NCI-H524 (cell line): ENCODE measurements at regions not wholly inside any gene's neighbourhood (a gene's known extent, or its start where the extent isn't known, plus 50 kb on each side); places are given as distances from the start of the nearest gene placed in this dataset.

Experiments used
- DNase-seq, 2 experiments: peaks; one replicate each; lab custom pipeline; 2025; lab: John Stamatoyannopoulos, UW

DNA sequence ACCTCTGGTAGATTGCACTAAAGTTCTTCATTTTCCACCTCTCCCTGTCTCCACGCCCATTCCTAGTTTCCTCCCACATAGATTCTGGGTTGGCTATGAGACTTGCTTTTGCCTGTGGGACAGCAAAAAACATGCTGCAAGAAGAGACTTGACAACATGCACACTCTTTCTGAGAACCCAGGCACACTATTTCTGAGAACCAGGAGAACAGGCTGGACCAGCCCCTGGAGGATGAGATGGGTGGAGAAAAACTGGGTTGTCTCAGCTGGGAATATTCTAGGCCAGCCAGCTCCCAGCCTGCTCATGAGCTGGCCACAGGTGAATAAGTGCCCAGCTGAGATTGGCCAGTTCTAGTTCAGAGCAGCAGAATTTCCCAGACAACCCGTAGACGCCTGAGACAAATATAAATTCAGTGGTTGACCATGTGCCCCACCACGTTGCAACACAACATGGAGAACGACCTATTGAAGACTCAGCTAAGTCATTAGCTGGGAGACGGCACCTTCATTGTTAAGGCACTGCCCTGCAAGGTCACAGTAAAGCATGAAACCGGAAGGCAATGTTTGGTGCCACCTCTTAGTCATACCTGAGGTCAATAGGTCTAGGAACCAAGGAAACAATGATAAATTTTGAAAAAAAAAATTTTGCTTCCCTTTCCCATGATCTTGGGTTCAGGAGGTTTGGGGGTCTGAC is 92.7 kb upstream of the AKR1E2 start:
- DNase-seq = no peak

DNA sequence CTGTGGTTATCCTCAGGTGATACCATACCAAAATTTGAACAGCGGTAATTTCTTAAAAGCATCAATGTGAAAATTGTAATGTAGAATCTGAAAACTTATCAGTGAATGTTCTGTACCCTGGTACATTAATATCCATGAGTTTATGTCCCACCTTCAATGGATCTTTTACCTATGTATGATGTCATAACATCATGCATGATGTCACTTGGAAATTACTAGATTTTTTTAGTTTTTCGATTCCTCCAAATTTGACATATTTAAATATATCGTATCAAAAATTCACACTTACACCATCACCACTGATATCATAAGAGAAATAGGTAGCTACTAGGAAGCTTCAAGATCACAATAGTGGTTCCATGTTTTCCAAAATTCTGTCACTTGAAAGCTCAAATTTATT is 95.0 kb upstream of the AKR1E2 start:
- DNase-seq = no peak

DNA sequence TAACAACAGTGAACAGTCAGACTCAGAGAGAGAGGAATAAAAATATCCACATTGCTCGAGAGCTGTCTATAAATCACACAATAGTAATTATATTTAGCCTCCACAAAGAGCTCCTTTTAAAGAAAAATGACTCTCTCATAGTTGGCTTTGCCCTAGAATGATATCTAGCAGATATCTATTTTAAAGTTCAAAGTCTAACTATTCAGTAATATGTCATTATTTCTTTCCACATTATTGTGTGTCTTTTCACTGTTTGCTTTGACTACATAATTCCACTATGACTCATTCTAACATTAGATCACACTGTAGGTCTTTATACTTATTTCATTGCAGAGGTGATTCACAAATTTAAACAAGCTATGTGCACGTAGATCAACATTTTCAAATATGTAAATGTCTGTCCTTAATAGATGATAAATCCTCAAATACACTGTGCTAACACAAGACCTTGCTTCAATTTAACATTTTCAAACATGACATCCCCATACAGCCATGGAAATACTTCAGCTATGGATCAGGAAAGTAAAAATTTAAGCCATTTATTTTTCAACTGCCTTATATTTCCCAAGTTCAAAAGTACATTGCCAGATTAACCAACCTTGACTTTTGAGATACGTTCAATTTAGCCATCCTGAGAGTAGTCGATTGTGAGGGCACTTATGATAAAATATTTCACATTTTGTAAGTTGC is 99.9 kb upstream of the AKR1E2 start:
- DNase-seq = no peak

DNA sequence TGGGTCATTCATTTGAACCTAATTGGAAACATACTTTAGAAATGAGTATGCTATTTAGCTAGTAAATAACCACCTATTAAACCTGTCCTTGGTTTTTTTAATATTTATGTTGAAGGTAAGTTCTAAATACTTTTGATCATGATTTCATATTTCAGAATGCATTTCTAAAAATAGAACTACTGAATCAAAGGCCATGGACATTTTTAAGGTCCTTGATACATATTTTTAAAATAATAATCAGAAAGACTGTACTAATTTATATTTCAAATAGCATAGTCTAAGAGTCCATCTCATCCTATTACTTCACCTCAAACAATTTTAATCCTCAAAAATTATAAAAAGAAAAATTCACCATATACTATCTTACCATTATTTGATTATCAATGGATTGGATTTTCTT is 102.1 kb upstream of the AKR1E2 start:
- no peak for DNase-seq

DNA sequence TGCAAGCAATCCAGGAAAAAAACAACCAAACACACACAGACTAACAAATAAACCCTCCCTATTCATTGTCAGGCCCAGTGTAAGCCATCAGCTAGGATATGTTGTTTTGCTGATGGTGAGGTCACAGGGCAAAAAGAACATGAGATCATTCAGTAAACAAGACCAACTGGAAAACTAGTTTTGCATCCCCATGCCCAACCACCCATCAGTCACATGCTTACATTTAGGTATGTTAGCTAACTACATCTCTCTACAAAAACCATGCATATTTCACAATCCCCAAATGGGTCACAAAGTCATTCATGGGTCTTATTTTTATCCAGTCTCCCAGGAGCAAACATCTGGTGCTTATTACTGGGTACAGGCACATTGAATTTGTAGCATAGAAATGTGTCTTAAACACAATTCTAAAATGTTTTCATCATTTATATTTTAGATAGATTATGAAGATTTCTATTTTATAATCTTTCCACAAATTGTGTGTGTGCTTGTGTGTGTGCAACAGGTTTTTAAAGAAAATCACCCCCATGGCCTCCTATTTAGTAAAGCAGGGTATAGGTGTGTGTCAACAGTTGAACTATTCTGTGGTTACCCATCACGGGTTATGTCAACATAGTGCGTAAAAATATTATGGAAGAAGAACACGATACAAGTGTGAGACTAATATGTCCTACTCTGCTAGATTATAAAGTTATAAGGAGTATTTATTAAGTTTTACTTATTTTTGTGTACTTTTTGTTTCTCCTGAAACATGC is 103.8 kb upstream of the AKR1E2 start:
- no peak for DNase-seq

DNA sequence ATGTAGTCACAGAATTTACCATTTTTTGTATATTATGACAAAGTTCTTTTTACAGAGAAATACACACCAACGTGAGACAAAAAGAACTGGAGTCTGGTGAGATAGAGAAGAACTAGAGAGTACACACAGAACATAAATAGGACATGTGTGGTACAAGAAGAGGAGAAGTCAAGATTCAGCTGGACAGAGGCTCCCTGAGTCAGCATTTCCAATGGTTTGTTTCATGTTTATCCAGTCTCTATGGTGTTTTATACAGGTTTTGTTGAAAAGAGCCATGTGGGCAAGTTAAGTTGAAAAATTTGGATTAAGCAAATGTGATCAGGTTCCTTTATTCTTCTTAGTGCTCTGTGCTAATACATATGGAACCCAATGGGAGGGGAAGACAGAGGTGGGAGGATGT is 105.5 kb upstream of the AKR1E2 start:
- no peak for DNase-seq

DNA sequence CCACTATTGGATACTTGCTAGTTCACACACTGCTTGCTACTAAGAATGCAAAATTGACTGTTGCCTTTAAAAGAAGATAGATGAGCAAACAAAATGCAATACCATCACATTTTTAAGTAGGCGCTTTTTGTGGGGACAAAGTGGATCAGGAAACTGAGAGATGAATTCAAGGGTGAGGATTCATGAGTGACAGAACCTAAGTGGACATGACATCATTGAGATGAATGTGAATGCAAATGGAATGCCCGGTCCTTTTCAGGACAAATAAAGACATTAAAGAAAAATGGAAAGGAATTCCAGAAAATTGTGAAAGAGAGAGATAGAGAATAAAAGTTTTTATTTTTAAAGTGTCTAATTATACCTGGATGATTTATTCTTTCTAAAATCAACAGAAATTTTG is 106.3 kb upstream of the AKR1E2 start:
- no peak for DNase-seq

DNA sequence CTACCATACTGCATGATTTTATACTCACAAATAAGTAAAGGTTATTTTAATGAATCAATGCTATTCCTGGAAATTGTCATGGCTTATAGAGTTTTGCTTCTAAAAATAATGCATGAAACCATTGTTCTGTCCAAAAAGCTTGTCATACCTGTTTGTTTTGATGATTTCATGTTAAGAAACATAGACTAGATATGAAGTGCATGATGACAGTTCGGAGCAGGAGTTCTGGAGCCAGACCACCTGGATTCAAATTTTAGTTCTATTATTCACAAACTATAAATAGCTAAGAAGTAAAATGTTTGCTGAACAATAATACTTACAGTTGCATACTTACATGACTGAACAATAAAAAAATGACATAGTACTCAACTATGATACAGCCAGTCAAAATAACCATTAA is 107.0 kb upstream of the AKR1E2 start:
- DNase-seq = no peak

DNA sequence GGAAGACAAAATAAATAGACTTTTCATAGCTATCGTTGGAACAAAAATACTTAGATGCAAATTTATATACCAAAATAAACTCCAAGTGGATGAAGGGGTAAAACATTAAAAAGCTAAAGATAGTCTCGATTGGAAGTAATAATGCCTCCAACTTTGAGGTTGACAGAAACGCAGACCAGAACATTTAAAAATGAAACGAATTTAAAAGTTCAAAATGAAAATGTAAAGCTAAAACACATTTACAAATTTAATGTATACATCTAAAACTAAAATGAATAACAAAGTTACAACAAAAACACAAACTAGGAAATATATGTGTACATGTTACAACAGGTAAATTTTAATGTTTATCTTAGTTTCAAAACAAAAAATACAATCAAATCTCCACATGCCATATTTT is 107.5 kb upstream of the AKR1E2 start:
- DNase-seq = no peak

DNA sequence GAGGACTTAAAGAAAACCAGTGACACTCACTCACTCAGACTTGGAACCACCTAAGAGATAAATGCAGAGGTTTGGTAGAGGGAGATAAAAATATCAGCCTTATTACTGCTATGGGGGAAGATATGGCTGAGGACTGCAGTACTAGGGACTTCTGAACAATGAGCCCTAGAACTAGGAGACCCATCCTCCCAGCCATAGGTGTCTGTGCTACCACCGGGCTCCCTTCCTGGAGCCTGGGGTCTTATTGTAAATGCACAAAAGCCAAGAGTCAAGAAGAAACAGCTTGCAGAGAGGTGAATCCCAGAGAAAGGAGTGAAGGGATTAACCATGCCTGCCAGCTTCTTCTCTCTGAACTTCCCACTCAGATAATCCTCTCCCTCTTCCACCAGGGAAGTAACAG is 108.3 kb upstream of the AKR1E2 start:
- no peak for DNase-seq

DNA sequence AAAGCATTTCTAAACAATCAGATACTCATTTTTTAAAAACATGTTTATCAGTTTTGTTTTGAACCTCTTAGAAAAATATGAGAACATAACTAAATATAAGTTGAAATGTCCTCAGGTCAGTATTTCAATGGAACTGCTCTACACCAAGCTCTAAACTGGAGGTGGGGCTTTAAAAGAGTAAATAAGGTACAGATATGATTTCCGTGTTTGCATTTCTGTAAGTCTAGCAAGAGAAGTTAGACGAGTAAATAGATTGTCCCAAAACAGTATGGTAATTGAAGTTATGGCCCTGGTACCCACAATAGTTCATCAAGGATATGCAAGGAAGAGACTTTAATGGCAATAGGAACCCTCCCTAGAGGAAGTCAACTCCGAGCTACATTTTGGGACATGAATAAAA is 115.1 kb upstream of the AKR1E2 start:
- DNase-seq = no peak

DNA sequence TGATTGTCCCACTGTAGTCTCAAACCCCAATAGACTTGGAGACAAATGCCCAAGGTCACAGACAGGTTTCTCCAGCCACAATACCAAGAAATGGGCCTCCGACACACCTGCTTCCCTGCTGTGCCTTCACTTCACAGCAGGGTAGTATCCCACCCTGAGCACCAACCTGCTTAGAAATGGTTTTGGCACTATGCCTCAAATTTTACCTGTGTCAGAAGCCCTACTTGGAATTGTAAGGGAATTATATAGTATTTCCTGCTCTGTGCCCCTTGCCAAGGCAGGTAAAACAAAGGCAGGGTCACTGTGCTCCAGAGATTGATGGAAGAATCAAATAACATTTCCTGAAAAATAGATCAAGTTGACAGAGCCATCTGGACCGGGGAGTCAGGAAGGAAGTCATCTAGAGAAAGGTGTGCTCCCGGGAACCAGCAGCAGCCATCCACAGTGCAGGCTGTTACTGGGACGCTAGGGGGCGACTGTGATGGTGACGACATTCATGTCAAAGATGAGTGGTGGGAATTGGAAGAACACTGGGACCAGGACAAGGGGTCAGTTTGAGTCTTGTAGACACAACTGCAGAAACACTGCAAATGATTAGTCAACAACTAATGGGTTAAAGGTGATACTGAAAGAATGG is 117.8 kb upstream of the AKR1E2 start:
- DNase-seq = no peak

DNA sequence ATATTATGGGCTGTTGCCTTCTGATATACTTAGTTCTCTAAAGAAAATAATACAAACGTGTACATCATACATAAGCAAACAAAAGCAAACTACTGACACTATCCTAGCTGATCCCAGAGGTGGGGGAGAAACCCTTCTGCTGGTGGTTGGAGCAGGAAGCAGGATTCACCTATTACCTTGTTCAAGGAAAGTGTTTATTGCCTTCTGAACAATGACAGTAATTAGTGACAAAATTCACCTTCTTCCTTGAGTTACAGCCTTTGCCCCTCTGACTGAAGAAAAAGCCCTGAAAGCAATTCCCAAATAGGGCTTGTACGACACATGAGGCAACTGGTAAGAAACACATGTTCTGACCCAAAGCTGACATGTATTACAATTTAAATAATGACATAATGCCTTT is 118.8 kb upstream of the AKR1E2 start:
- DNase-seq = no peak

DNA sequence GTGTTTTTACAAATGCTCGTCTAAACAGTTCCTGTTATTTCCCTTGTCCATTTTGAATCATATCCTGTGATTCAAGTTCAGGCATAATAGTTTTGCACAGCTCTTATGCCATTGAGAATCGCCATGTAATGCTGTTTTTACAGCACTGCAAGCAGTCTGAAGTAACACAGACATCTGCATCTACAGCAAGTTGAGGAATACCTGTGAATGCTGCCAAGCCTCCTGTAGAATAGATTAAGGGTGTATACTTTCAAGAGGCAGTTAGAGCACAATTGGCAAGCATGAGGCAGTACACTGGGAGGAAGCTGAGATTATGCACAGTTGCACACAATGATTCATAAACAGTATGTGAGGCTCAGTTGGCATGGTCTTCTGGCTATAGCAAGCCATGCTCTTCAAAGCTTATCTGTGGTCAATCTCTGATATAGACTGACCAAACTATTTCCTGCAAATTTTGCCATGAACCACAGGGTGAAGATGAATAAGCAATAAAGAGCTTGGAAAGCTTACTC is 121.9 kb upstream of the AKR1E2 start:
- no peak for DNase-seq

DNA sequence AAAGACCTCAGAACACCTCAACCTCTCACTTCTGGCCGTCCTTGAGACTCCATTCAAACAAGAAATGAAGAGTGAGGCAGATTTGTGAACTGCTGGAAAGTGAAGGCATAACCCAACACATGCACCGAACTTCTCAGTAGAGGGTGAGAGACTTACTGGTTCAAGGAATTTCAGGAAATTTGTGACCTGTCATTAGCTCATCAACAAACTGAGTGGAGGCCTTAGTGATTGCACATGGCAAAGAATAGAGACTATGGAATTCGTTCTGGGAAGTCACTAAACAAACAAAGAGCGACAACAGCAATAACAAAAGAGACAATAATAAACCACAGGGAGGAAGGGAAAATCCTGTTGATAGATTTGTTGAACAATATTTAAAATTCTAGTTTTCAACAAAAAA is 125.0 kb upstream of the AKR1E2 start:
- no peak for DNase-seq

DNA sequence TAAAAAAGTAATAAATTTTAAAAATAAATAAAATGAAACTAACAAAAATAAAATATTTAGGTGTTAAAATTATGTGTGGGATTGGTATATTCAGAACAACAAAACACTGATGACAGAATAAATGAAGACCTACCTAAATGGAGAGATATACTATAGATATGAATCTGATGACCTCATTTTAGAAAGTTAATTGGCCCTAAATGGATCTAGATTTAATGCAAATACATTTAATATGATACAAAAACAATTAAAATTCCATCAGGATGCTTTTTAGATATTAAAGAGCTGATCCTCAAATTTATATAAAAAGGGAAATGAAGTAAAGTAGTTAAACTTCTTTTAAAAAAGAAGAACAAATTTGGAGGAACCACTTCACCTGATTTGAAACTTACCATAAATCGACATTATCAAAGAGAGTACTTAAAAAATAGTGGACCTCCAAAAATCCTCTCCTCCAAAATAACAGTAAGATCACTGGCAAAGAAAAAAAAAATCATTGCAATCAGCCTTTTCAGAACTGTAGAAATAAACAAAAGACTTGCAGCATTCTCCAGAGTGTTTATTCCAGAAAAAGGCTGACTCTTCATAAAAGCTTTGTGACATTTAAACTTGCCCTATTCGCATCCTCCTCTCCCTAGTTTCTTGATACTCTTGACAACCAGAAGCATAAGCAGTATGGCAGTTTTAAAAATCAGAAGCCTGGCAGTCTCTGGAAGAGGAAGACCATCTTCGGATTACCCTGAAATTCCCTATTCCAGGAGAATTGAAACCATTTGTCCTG is 125.9 kb upstream of the AKR1E2 start:
- DNase-seq = no peak

DNA sequence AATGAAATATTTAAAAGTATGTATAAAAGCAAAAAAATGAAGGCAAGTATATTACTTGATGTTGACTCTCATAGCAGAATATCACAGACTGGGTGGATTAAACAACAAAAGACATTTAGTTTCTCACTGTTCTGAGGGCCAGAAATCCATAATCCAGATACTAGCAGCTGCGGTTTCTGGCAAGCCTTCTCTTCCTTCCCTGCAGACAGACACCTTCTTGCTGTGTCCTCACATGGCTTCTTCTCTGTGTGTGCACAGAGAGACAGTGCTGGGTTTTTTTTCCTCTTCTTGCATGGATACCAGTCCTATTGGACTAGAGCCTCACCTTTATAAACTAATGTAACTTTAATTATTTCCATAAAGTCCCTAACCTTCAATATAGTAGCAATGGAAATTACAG is 127.9 kb upstream of the AKR1E2 start:
- DNase-seq = no peak

DNA sequence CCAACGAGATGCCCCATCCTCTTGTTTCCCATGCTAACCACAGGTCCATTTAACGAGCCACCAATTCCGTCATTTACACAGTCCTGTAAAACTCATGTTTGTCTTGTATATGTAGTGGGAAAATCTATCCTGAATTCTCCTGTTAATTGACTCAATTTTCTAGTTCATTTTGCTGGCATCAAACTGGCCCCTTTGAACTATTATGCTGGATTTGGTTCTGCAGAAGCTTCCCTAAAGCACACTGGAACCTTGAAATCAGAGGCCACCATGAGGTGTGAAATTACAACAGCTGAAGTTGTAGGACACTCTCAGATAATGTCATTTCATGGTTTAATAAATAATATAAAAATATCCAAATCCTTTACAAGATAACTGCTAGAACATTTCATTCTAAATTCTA is 129.8 kb upstream of the AKR1E2 start:
- no peak for DNase-seq

DNA sequence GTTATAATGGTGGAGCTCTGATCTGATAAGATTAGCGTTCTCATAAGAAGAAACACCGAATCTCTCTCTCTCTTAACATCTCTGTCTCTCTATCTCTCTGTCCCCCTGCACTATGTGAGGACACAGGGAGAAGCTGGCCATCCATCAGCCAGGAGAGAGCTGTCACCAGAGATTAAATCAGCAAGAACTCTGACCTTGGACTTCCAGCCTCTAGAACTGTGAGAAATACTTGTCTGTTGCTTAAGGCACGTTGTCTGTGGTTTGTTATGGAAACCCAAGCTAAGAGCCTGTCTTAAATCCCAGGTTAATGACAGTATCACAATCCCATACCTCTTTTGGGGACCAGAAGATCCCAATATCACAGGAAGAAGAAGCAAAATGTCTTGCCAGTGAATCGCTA is 132.0 kb upstream of the AKR1E2 start:
- DNase-seq = no peak

DNA sequence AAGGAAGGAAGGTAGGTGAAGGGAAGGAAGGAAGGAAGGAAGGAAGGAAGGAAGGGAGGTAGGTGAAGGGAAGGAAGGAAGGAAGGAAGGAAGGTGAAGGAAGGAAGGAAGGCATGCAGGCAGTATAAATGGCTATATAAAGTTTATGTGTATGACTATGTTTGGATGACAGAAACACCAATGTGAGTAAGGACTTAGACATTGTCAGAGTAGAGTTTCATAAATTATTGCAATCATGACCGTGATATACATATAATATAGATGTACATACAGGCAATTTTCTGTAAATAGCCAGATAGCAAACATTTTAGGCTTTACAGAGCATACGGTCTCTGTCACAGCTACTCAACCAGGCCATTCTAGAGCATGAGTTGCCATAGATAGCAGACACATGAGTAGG is 133.8 kb upstream of the AKR1E2 start:
- DNase-seq = no peak

DNA sequence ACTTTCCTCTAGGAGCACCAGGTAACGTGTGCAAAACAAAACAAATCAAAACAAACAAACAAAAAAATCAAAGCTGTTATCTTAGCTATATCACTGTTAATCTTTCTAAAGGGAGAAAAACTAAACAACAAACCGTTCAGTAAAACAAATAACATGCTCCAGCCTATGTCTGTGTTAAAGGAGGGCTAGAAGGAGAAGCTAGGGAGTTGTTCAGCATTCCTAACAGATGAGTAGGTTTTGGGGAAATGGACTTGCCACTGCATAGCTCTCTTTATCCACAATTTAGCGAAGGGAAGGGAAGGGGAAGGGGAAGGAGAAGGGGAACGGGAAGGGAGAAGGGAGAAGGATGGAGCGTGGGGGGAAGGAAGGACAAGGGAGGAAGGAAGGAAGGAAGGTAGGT is 134.2 kb upstream of the AKR1E2 start:
- no peak for DNase-seq

DNA sequence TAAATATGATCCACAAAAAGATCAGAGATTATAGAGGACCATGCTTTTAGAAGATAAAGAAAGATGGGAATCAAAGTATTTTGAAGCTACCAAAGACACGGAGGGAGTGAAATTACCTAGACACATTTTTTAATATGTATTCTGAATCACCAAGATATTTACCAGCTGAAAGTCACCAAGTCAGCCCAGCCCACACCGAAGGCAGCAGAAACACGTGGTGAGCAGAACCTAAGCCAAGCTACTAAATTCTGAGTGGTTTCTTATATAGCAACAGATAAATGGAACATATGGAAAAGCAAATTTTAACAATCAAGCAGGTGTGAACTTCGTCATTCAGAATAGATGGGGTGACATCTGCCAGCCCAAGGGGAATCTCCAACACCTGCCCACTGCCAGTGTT is 134.7 kb upstream of the AKR1E2 start:
- DNase-seq = peak in 1 of 2 experiments; percentile 19
